Fibroblast of lung (primary cell): ENCODE measurements at regions not wholly inside any gene's neighbourhood (a gene's known extent, or its start where the extent isn't known, plus 50 kb on each side); places are given as distances from the start of the nearest gene placed in this dataset.

ENCODE experiments used
- EZH2 ChIP-seq: IDR thresholded peaks from 2 replicates; pipeline ENCODE4 v1.5.1; 2012; ENCODE audit warnings: low read length, control low read depth, mild to moderate bottlenecking; ENCODE audit errors: missing control alignments
- TF ChIP-seq, protein P1 (sequence below), 2 donors: IDR thresholded peaks in 1 of 2; conservative IDR thresholded peaks in 1 of 2; 1 replicate in 1 of 2; 2 replicates in 1 of 2; pipeline ENCODE4 v1.5.1; 2011 to 2012; ENCODE audit warnings: low read length in 2 of 2, control low read depth in 1 of 2, inconsistent platforms in 1 of 2, low read depth in 1 of 2, mild to moderate bottlenecking in 1 of 2

DNA sequence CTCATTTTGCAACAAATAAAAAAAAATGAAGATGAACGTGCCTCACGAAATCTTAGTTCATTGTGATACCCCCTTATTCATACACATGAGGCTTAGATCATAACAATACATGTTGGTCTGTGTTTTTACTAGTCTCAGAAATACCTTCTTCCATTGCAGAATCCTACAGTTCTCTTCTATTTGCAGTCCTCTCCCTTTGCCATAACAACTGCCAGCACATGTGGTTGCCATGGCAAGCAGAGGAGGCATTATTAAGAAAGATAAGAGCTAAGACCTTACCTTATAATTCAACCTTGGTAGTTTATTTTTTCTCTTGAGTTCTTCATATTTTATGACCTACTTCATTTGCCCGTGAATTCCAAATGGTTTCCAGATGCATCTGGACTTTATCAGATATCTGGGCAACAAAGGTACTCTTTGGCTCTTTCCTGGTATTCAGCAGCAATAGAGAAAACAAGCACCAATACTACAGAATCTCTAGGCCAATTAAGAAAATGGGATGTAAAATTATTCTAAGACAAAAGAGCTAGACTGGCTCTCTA lies 524.0 kb downstream of the CMPK2 start:
- TF ChIP-seq, protein P1, sequence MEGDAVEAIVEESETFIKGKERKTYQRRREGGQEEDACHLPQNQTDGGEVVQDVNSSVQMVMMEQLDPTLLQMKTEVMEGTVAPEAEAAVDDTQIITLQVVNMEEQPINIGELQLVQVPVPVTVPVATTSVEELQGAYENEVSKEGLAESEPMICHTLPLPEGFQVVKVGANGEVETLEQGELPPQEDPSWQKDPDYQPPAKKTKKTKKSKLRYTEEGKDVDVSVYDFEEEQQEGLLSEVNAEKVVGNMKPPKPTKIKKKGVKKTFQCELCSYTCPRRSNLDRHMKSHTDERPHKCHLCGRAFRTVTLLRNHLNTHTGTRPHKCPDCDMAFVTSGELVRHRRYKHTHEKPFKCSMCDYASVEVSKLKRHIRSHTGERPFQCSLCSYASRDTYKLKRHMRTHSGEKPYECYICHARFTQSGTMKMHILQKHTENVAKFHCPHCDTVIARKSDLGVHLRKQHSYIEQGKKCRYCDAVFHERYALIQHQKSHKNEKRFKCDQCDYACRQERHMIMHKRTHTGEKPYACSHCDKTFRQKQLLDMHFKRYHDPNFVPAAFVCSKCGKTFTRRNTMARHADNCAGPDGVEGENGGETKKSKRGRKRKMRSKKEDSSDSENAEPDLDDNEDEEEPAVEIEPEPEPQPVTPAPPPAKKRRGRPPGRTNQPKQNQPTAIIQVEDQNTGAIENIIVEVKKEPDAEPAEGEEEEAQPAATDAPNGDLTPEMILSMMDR (conservative IDR thresholded peaks at IDR 0.05 in 1 of 2, IDR thresholded peaks at IDR 0.05 in 1 of 2; ENCODE audit: low read depth in 1 of 2, low read length in 2 of 2): no peak
- no peak for TF ChIP-seq EZH2
